Adipocyte (in vitro differentiated cells): ENCODE measurements at regions not wholly inside any gene's neighbourhood (a gene's known extent, or its start where the extent isn't known, plus 50 kb on each side); places are given as distances from the start of the nearest gene placed in this dataset.
A peak's percentile ranks its signal among the peaks of the same experiment; 100 is the strongest.

Source experiments
- DNase-seq: peaks from one replicate; pipeline ENCODE4 v3.0.0-alpha.2; 2015; ENCODE audit warnings: low read depth
- H3K27me3 ChIP-seq: replicated peaks from 2 replicates; pipeline ENCODE4 v1.7.0; 2013; ENCODE audit warnings: mild to moderate bottlenecking, low read length, moderate library complexity; ENCODE audit not compliant: control insufficient read depth, insufficient read depth
- H3K36me3 ChIP-seq: 2 replicates; pipeline ENCODE4 v1.7.0; 2013; ENCODE audit warnings: low read length, mild to moderate bottlenecking, moderate library complexity; ENCODE audit not compliant: control insufficient read depth, insufficient read depth, severe bottlenecking
- H3K4me1 ChIP-seq: 2 replicates; pipeline ENCODE4 v1.7.0; 2013; ENCODE audit warnings: mild to moderate bottlenecking, low read length, moderate library complexity; ENCODE audit not compliant: control insufficient read depth, insufficient read depth
- H3K4me3 ChIP-seq: 2 replicates; pipeline ENCODE4 v1.7.0; 2013; ENCODE audit warnings: mild to moderate bottlenecking, low read length, moderate library complexity
- H3K9ac ChIP-seq: 2 replicates; pipeline ENCODE4 v1.7.0; 2013; ENCODE audit warnings: mild to moderate bottlenecking, low read length, moderate library complexity
- H3K9me3 ChIP-seq: 2 replicates; pipeline ENCODE4 v1.7.0; 2013; ENCODE audit warnings: mild to moderate bottlenecking, low read length, moderate library complexity; ENCODE audit not compliant: control insufficient read depth

- no peak for DNase-seq
- H3K9me3 ChIP-seq: peaks cover 4% of the 10 kb centered on the region
- peaks cover 10% of the 10 kb centered on the region for H3K4me1 ChIP-seq
- H3K9ac ChIP-seq: no peak overlapping the region
- no peaks in the 10 kb centered on the region for H3K27me3 ChIP-seq
- peaks cover 36% of the 10 kb centered on the region for H3K36me3 ChIP-seq
- H3K4me3 ChIP-seq: no peak overlapping the region
Observed at GRCh38 chr12:124459852-124460645, 107.4 kb downstream of the NCOR2 start.

GRCh38 chr12:124458992-124459851, 108.2 kb downstream of the NCOR2 start:
- no peaks in the 10 kb centered on the region for H3K27me3 ChIP-seq
- peaks cover 28% of the 10 kb centered on the region for H3K36me3 ChIP-seq
- H3K4me1 ChIP-seq: peaks cover 14% of the 10 kb centered on the region

GRCh38 chr12:124458220-124458991, 109.0 kb downstream of the NCOR2 start:
- H3K36me3 ChIP-seq: peaks cover 28% of the 10 kb centered on the region
- H3K4me1 ChIP-seq: peaks cover 20% of the 10 kb centered on the region
- no peaks in the 10 kb centered on the region for H3K27me3 ChIP-seq
- no peak overlapping the region for H3K9ac ChIP-seq
- no peaks in the 10 kb centered on the region for H3K9me3 ChIP-seq
- no peak for DNase-seq
- H3K4me3 ChIP-seq: no peak overlapping the region

More at GRCh38 chr12:124458992-124459851, 108.2 kb downstream of the NCOR2 start:
- Histone ChIP-seq H3K4me3 (no peak overlapping the region), H3K9me3 (no peaks in the 10 kb centered on the region), H3K9ac (no peak overlapping the region)
- no peak for DNase-seq

GRCh38 chr12:124457287-124458219, 109.9 kb downstream of the NCOR2 start:
- Histone ChIP-seq H3K9ac (peak overlapping the region; percentile 41), H3K4me1 (peaks cover 28% of the 10 kb centered on the region), H3K27me3 (no peaks in the 10 kb centered on the region), H3K4me3 (peak overlapping the region; percentile 47), H3K36me3 (peaks cover 21% of the 10 kb centered on the region), H3K9me3 (no peaks in the 10 kb centered on the region)
- peak; percentile 24 for DNase-seq

- Histone ChIP-seq H3K9me3 (no peaks in the 10 kb centered on the region), H3K4me3 (no peak overlapping the region), H3K9ac (no peak overlapping the region), H3K36me3 (peaks cover 21% of the 10 kb centered on the region), H3K4me1 (peaks cover 28% of the 10 kb centered on the region), H3K27me3 (no peaks in the 10 kb centered on the region)
- no peak for DNase-seq
Observed at GRCh38 chr12:124456652-124457152, 110.7 kb downstream of the NCOR2 start.

- no peak for DNase-seq
- Histone ChIP-seq H3K9me3 (no peaks in the 10 kb centered on the region), H3K4me1 (peaks cover 28% of the 10 kb centered on the region), H3K27me3 (no peaks in the 10 kb centered on the region), H3K4me3 (no peak overlapping the region), H3K9ac (no peak overlapping the region), H3K36me3 (peaks cover 21% of the 10 kb centered on the region)
Observed at GRCh38 chr12:124456133-124456651, 111.2 kb downstream of the NCOR2 start.

- Histone ChIP-seq H3K9ac (no peak overlapping the region), H3K4me3 (no peak overlapping the region), H3K36me3 (peaks cover 24% of the 10 kb centered on the region), H3K9me3 (no peaks in the 10 kb centered on the region), H3K4me1 (peaks cover 28% of the 10 kb centered on the region), H3K27me3 (no peaks in the 10 kb centered on the region)
- no peak for DNase-seq
Observed at GRCh38 chr12:124455336-124455735, 112.1 kb downstream of the NCOR2 start.

GRCh38 chr12:124454735-124455134, 112.7 kb downstream of the NCOR2 start:
- no peaks in the 10 kb centered on the region for H3K27me3 ChIP-seq
- DNase-seq: peak; percentile 49
- peaks cover 23% of the 10 kb centered on the region for H3K36me3 ChIP-seq
- H3K9me3 ChIP-seq: no peaks in the 10 kb centered on the region
- H3K9ac ChIP-seq: no peak overlapping the region
- peaks cover 28% of the 10 kb centered on the region for H3K4me1 ChIP-seq
- H3K4me3 ChIP-seq: no peak overlapping the region

GRCh38 chr12:124454352-124454725, 113.1 kb downstream of the NCOR2 start:
- peaks cover 28% of the 10 kb centered on the region for H3K4me1 ChIP-seq
- no peak for DNase-seq
- H3K4me3 ChIP-seq: no peak overlapping the region
- no peaks in the 10 kb centered on the region for H3K27me3 ChIP-seq
- H3K9ac ChIP-seq: no peak overlapping the region
- peaks cover 19% of the 10 kb centered on the region for H3K36me3 ChIP-seq
- H3K9me3 ChIP-seq: no peaks in the 10 kb centered on the region
